SU-DHL-6 (cell line): ENCODE measurements at regions not wholly inside any gene's neighbourhood (a gene's known extent, or its start where the extent isn't known, plus 50 kb on each side); places are given as distances from the start of the nearest gene placed in this dataset.

ENCODE experiments used
- H2AFZ ChIP-seq: fragments of 200-600 bp; sonication (generic); 2 replicates; pipeline ENCODE4 v1.6.1; 2014; ENCODE audit warnings: low read depth, mild to moderate bottlenecking, moderate library complexity, mixed read lengths, antibody characterized with exemption, low read length; ENCODE audit not compliant: severe bottlenecking
- H3F3A ChIP-seq: fragments of 200-600 bp; shearing (Covaris generic); 2 replicates; pipeline ENCODE4 v1.6.0; 2016; ENCODE audit warnings: antibody characterized with exemption, mild to moderate bottlenecking; ENCODE audit not compliant: insufficient read depth
- H3K27ac ChIP-seq: fragments of 200-600 bp; sonication (generic); 2 replicates; pipeline ENCODE4 v1.5.1; 2016; ENCODE audit warnings: low read depth, mild to moderate bottlenecking, low read length, moderate library complexity, mixed read lengths
- H3K27me3 ChIP-seq: fragments of 200-600 bp; sonication (generic), shearing (Covaris generic); 2 replicates; pipeline ENCODE4 v1.6.0; 2014; ENCODE audit warnings: mild to moderate bottlenecking, low read length
- H3K36me3 ChIP-seq: fragments of 200-600 bp; sonication (generic); 2 replicates; pipeline ENCODE4 v1.6.1; 2014; ENCODE audit warnings: mild to moderate bottlenecking, low read length, mixed read lengths
- H3K4me2 ChIP-seq: fragments of 300-600, 200-600 bp; shearing (Covaris generic), sonication (generic); 2 replicates; pipeline ENCODE4 v1.6.0; 2014; ENCODE audit warnings: low read length, low read depth, mild to moderate bottlenecking; ENCODE audit not compliant: poor library complexity, severe bottlenecking
- H3K4me3 ChIP-seq: fragments of 200-600 bp; sonication (generic); 2 replicates; pipeline ENCODE4 v1.5.1; 2014; ENCODE audit warnings: antibody characterized with exemption, low read length, mild to moderate bottlenecking, mixed read lengths; ENCODE audit not compliant: insufficient read depth, poor library complexity, severe bottlenecking
- H3K79me2 ChIP-seq: fragments of 200-600 bp; sonication (generic); 2 replicates; pipeline ENCODE4 v1.6.1; 2014; ENCODE audit warnings: mild to moderate bottlenecking, low read length, moderate library complexity; ENCODE audit not compliant: insufficient read depth
- H3K9ac ChIP-seq: fragments of 200-600 bp; sonication (generic); 2 replicates; pipeline ENCODE4 v1.7.0; 2014; ENCODE audit warnings: mild to moderate bottlenecking, low read length
- H3K9me2 ChIP-seq: fragments of 200-600 bp; sonication (generic); replicated peaks from 2 replicates; pipeline ENCODE4 v1.6.1; 2014; ENCODE audit warnings: low read length; ENCODE audit not compliant: insufficient read depth
- H3K9me3 ChIP-seq: fragments of 200-600 bp; sonication (generic); 2 replicates; pipeline ENCODE4 v1.6.1; 2014; ENCODE audit warnings: low read length, mixed read lengths; ENCODE audit not compliant: insufficient read depth
- H4K20me1 ChIP-seq: fragments of 200-600 bp; sonication (generic); 2 replicates; pipeline ENCODE4 v1.6.1; 2014; ENCODE audit warnings: low read depth, mild to moderate bottlenecking, antibody characterized with exemption, low read length, moderate library complexity, mixed read lengths
- CTCF ChIP-seq: fragments of 200-600 bp; sonication (generic); IDR thresholded peaks from one replicate; pipeline ENCODE4 v1.5.1; 2017; ENCODE audit warnings: antibody characterized with exemption, mild to moderate bottlenecking, low read length, moderate library complexity; ENCODE audit not compliant: insufficient read depth, poor library complexity, severe bottlenecking
- EZH2phosphoT487 ChIP-seq: fragments of 200-600 bp; sonication (generic), shearing (Covaris generic); conservative IDR thresholded peaks from 2 replicates; pipeline ENCODE4 v1.6.1; 2018; ENCODE audit warnings: mild to moderate bottlenecking, antibody characterized with exemption, low read length, moderate library complexity, mixed read lengths

- no peak for TF ChIP-seq EZH2phosphoT487
- TF ChIP-seq CTCF, result no peak
- no peaks in the 10 kb centered on the region for H3K9me3 ChIP-seq
- no peak overlapping the region for H3K9ac ChIP-seq
- no peaks in the 10 kb centered on the region for H3K27me3 ChIP-seq
- no peak overlapping the region for H3K27ac ChIP-seq
- H3K4me2 ChIP-seq, result no peak overlapping the region
- no peak overlapping the region for H2AFZ ChIP-seq
- H3K36me3 ChIP-seq, result no peaks in the 10 kb centered on the region
- no peaks in the 10 kb centered on the region for H3K79me2 ChIP-seq
- no peaks in the 10 kb centered on the region for H4K20me1 ChIP-seq
- no peaks in the 10 kb centered on the region for H3K9me2 ChIP-seq
- H3F3A ChIP-seq, result no peaks in the 10 kb centered on the region
- no peak overlapping the region for H3K4me3 ChIP-seq
Observed at GRCh38 chr12:45627407-45628069, 102.0 kb upstream of the ARID2 start.

GRCh38 chr12:45629292-45629691 is 100.2 kb upstream of the ARID2 start:
- Histone ChIP-seq H3K9me2 (no peaks in the 10 kb centered on the region), H3K4me2 (no peak overlapping the region), H3F3A (no peaks in the 10 kb centered on the region), H3K9ac (no peak overlapping the region), H2AFZ (no peak overlapping the region), H3K4me3 (no peak overlapping the region), H4K20me1 (no peaks in the 10 kb centered on the region), H3K27me3 (no peaks in the 10 kb centered on the region), H3K9me3 (no peaks in the 10 kb centered on the region), H3K36me3 (no peaks in the 10 kb centered on the region), H3K27ac (no peak overlapping the region), H3K79me2 (no peaks in the 10 kb centered on the region)
- TF ChIP-seq EZH2phosphoT487 (no peak), CTCF (no peak)

- Histone ChIP-seq H3K79me2 (no peaks in the 10 kb centered on the region), H3K9me3 (no peaks in the 10 kb centered on the region), H4K20me1 (no peaks in the 10 kb centered on the region), H3K36me3 (no peaks in the 10 kb centered on the region), H3K27ac (no peak overlapping the region), H3K9me2 (no peaks in the 10 kb centered on the region), H3K4me3 (no peak overlapping the region), H2AFZ (no peak overlapping the region), H3K9ac (no peak overlapping the region), H3K27me3 (no peaks in the 10 kb centered on the region), H3K4me2 (no peak overlapping the region), H3F3A (no peaks in the 10 kb centered on the region)
- TF ChIP-seq CTCF, result no peak
- TF ChIP-seq EZH2phosphoT487, result no peak
Observed at GRCh38 chr12:45633733-45634132, 95.8 kb upstream of the ARID2 start.
